GM23338 (cell line): ENCODE measurements at regions not wholly inside any gene's neighbourhood (a gene's known extent, or its start where the extent isn't known, plus 50 kb on each side); places are given as distances from the start of the nearest gene placed in this dataset.

ENCODE experiments used
- ATAC-seq: fragments of 200-7000 bp; cut with Tn5 transposase; 3 replicates; pipeline ENCODE4 v1.9.1; 2020
- DNase-seq: peaks from one replicate; pipeline ENCODE4 v3.0.0-alpha.2; 2015; ENCODE audit warnings: low spot score
- H2AFZ ChIP-seq: fragments of 200-600 bp; sonication (generic); 2 replicates; pipeline ENCODE4 v1.8.0; 2016; ENCODE audit warnings: antibody characterized with exemption, mild to moderate bottlenecking, moderate library complexity
- H3F3A ChIP-seq: fragments of 200-600 bp; sonication (generic); replicated peaks from 2 replicates; pipeline ENCODE4 v1.8.0; 2017; ENCODE audit warnings: antibody characterized with exemption, mixed run types, low read depth
- H3K27ac ChIP-seq: fragments of 200-600 bp; sonication (generic); 2 replicates; pipeline ENCODE4 v1.6.1; 2016; ENCODE audit warnings: low read depth
- H3K27me3 ChIP-seq: fragments of 200-600 bp; sonication (generic); 2 replicates; pipeline ENCODE4 v1.8.0; 2016; ENCODE audit warnings: mild to moderate bottlenecking, mixed run types, moderate library complexity; ENCODE audit not compliant: insufficient read depth
- H3K36me3 ChIP-seq: fragments of 200-600 bp; sonication (generic); 2 replicates; pipeline ENCODE4 v1.8.0; 2016; ENCODE audit warnings: mild to moderate bottlenecking; ENCODE audit not compliant: insufficient read depth
- H3K4me1 ChIP-seq: fragments of 200-600 bp; sonication (generic); 2 replicates; pipeline ENCODE4 v1.8.0; 2016; ENCODE audit warnings: mild to moderate bottlenecking, moderate library complexity; ENCODE audit not compliant: insufficient read depth
- H3K4me2 ChIP-seq: fragments of 200-600 bp; sonication (generic); 2 replicates; pipeline ENCODE4 v1.7.1; 2017; ENCODE audit warnings: mixed run types
- H3K4me3 ChIP-seq: fragments of 200-600 bp; sonication (generic); 2 replicates; pipeline ENCODE4 v1.6.1; 2016; ENCODE audit warnings: mixed run types
- H3K79me2 ChIP-seq: fragments of 200-600 bp; sonication (generic); replicated peaks from 2 replicates; pipeline ENCODE4 v1.8.0; 2017; ENCODE audit warnings: mild to moderate bottlenecking; ENCODE audit not compliant: insufficient read depth
- H3K9me2 ChIP-seq: fragments of 200-600 bp; sonication (generic); 2 replicates; pipeline ENCODE4 v1.8.0; 2017; ENCODE audit not compliant: insufficient read depth
- H4K20me1 ChIP-seq: fragments of 200-600 bp; sonication (generic); replicated peaks from 2 replicates; pipeline ENCODE4 v1.8.0; 2017; ENCODE audit warnings: mild to moderate bottlenecking; ENCODE audit not compliant: insufficient read depth
- H3K27ac Mint-ChIP-seq: 2 replicates; pipeline ENCODE4 v1.8.0; 2020; ENCODE audit warnings: inconsistent platforms, mild to moderate bottlenecking, moderate library complexity, mixed read lengths
- H3K27me3 Mint-ChIP-seq: 3 replicates; pipeline ENCODE4 v1.8.0; 2022; ENCODE audit warnings: low read depth, mild to moderate bottlenecking, moderate library complexity, mixed read lengths, inconsistent platforms; ENCODE audit not compliant: insufficient read depth, poor library complexity
- H3K36me3 Mint-ChIP-seq: 3 replicates; pipeline ENCODE4 v1.8.0; 2021; ENCODE audit warnings: low read depth, mild to moderate bottlenecking, inconsistent platforms, moderate library complexity, mixed read lengths
- H3K4me1 Mint-ChIP-seq: 3 replicates; pipeline ENCODE4 v1.8.0; 2020; ENCODE audit warnings: mild to moderate bottlenecking, inconsistent platforms, mixed read lengths
- H3K4me3 Mint-ChIP-seq: 3 replicates; pipeline ENCODE4 v1.8.0; 2021; ENCODE audit warnings: moderate library complexity, mild to moderate bottlenecking, inconsistent platforms, mixed read lengths
- H3K9me3 Mint-ChIP-seq: 3 replicates; pipeline ENCODE4 v1.8.0; 2020; ENCODE audit warnings: moderate library complexity, mild to moderate bottlenecking, inconsistent platforms, mixed read lengths
- CREB1 ChIP-seq: fragments of 250-450 bp; sonication (Bioruptor Pico); IDR thresholded peaks from 2 replicates; pipeline ENCODE4 v1.5.0; 2020; ENCODE audit warnings: low read depth, mild to moderate bottlenecking, moderate library complexity
- EZH2 ChIP-seq: fragments of 200-600 bp; sonication (generic); IDR thresholded peaks from one replicate; pipeline ENCODE4 v1.8.0; 2017; ENCODE audit warnings: antibody characterized with exemption, mild to moderate bottlenecking, low read depth; ENCODE audit not compliant: unreplicated experiment
- EZH2phosphoT487 ChIP-seq: fragments of 200-600 bp; sonication (generic); IDR thresholded peaks from one replicate; pipeline ENCODE4 v1.8.1; 2018; ENCODE audit warnings: antibody characterized with exemption; ENCODE audit not compliant: unreplicated experiment
- JUNB ChIP-seq: IDR thresholded peaks from one replicate; pipeline ENCODE4 v1.6.1; 2016; ENCODE audit warnings: antibody characterized with exemption; ENCODE audit not compliant: unreplicated experiment
- NANOG ChIP-seq: IDR thresholded peaks from 2 replicates; pipeline ENCODE4 v1.6.1; 2016; ENCODE audit warnings: antibody characterized with exemption, borderline replicate concordance
- POLR2AphosphoS5 ChIP-seq: IDR thresholded peaks from 2 replicates; pipeline ENCODE4 v1.6.1; 2016; ENCODE audit warnings: antibody characterized with exemption, low read depth
- STAT1 ChIP-seq: IDR thresholded peaks from one replicate; pipeline ENCODE4 v1.6.1; 2016; ENCODE audit warnings: antibody characterized with exemption; ENCODE audit not compliant: unreplicated experiment
- ZNF114 ChIP-seq: fragments of 250-450 bp; sonication (Bioruptor Pico); IDR thresholded peaks from 2 replicates; pipeline ENCODE4 v1.5.0; 2020; ENCODE audit warnings: mild to moderate bottlenecking, moderate library complexity
- ZNF331 ChIP-seq: fragments of 250-450 bp; sonication (Bioruptor Pico); IDR thresholded peaks from 2 replicates; pipeline ENCODE4 v1.5.0; 2020; ENCODE audit warnings: low read depth, mild to moderate bottlenecking, moderate library complexity
- TF ChIP-seq, protein P1 (sequence below), 2 experiments: fragments of 200-600 bp in 1 of 2; sonication (generic) in 1 of 2; conservative IDR thresholded peaks; 2 replicates each; pipeline versions ENCODE4 v1.5.1 to v1.6.1; 2016 to 2017; ENCODE audit warnings: antibody characterized with exemption in 2 of 2, low read depth in 2 of 2, mild to moderate bottlenecking in 2 of 2, moderate library complexity in 1 of 2
- TF ChIP-seq, protein P2 (sequence below): IDR thresholded peaks from 2 replicates; pipeline ENCODE4 v1.6.1; 2016; ENCODE audit warnings: antibody characterized with exemption
- TF ChIP-seq, protein P3 (sequence below): fragments of 250-450 bp; sonication (Bioruptor Pico); IDR thresholded peaks from 2 replicates; pipeline ENCODE4 v1.5.0; 2020; ENCODE audit warnings: mild to moderate bottlenecking, moderate library complexity

DNA sequence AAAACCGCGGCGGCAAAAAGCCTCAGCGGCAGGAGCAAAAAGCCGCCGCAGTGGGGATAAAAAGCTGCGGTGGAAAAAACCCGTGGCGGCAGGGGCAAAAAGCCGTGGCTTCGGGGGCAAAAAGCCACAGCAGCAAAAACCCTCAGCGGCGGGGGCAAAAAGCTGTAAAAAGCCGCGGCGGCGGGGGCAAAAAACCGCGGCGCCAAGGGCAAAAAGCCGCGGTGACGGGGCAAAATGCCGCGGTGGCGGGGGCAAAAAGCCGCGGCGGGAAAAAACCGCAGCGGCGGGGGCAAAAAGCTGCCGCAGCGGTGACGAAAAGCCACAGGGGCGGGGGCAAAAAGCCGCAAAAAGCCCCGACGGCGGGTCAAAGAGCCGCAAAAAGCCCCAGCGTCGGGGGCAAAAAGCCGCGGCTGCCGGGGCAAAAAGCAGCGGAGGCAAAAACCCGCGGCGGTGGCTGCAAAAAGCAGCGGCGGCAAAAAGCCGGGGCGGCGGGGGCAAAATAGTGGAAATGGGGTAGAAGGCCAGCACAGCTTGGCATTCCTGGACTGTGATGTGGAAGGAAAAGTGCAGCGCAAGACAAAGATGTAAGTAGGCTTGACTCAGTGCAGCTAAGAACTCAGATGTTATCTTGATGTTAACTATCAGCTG is 151.8 kb downstream of the ANKRD30BL start:
- Histone ChIP-seq H3K4me2 (peak overlapping the region; percentile 78), H3K4me3 (peak overlapping the region; percentile 64), H3K27ac (no peak overlapping the region), H4K20me1 (no peaks in the 10 kb centered on the region), H3K79me2 (no peaks in the 10 kb centered on the region), H3K4me1 (peaks cover 9% of the 10 kb centered on the region; the same call in 1 of the 2 replicates), H3K9me2 (no peaks in the 10 kb centered on the region), H3K27me3 (peaks cover 32% of the 10 kb centered on the region), H3K36me3 (no peaks in the 10 kb centered on the region), H3F3A (no peaks in the 10 kb centered on the region), H2AFZ (peak overlapping the region; percentile 95)
- Mint-ChIP-seq H3K4me1 (peaks cover 6% of the 10 kb centered on the region; the same call in 2 of the 3 replicates), H3K9me3 (no peaks in the 10 kb centered on the region; the same call in 2 of the 3 replicates), H3K27me3 (peaks cover 26% of the 10 kb centered on the region), H3K27ac (no peak overlapping the region), H3K4me3 (peak overlapping the region; percentile 82), H3K36me3 (no peaks in the 10 kb centered on the region)
- TF ChIP-seq, protein P1, sequence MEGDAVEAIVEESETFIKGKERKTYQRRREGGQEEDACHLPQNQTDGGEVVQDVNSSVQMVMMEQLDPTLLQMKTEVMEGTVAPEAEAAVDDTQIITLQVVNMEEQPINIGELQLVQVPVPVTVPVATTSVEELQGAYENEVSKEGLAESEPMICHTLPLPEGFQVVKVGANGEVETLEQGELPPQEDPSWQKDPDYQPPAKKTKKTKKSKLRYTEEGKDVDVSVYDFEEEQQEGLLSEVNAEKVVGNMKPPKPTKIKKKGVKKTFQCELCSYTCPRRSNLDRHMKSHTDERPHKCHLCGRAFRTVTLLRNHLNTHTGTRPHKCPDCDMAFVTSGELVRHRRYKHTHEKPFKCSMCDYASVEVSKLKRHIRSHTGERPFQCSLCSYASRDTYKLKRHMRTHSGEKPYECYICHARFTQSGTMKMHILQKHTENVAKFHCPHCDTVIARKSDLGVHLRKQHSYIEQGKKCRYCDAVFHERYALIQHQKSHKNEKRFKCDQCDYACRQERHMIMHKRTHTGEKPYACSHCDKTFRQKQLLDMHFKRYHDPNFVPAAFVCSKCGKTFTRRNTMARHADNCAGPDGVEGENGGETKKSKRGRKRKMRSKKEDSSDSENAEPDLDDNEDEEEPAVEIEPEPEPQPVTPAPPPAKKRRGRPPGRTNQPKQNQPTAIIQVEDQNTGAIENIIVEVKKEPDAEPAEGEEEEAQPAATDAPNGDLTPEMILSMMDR (conservative IDR thresholded peaks at IDR 0.05; ENCODE audit: low read depth in 2 of 2), result no peak
- TF ChIP-seq EZH2 (peak; percentile 65), CREB1 (peak; percentile 17; the same call in 1 of the 2 replicates), POLR2AphosphoS5 (no peak), NANOG (no peak)
- TF ChIP-seq, protein P2, sequence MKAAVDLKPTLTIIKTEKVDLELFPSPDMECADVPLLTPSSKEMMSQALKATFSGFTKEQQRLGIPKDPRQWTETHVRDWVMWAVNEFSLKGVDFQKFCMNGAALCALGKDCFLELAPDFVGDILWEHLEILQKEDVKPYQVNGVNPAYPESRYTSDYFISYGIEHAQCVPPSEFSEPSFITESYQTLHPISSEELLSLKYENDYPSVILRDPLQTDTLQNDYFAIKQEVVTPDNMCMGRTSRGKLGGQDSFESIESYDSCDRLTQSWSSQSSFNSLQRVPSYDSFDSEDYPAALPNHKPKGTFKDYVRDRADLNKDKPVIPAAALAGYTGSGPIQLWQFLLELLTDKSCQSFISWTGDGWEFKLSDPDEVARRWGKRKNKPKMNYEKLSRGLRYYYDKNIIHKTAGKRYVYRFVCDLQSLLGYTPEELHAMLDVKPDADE, result no peak
- ATAC-seq (no peak), DNase-seq (peak; percentile 47)

DNA sequence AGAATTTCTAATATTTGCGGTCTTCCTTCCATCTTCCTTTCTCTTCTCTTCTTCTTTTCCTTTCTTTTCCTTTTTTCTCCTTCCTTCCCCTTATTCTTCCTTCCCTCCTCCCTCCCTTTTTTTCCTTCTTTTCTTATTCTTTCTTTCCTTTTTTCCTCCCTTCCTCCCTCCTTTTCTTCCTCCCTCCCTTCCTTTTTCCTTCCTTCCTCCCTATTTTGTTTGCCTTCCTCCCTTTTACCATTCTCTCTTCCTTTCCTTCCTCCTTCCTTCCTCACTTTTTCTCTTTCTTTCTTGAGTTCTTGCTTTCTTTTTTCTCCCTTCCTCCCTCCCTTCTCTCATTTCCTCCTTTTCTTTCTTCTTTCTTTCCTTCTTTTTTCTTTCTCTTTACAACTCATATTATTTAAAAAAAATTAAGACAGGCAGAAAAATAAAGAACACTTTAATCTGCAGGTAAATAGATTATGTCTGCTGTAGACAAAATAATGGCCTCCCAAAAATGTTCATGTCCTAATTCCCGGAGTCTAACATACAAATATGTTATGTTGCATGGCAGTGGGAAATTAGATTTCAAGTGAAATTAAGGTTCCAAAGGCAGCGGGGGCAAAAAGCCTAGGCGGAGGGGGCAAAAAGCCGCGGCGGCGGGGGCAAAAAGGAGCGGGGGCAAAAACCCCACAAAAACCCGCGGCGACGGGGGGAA is 152.4 kb downstream of the ANKRD30BL start:
- H2AFZ ChIP-seq, result peak overlapping the region; percentile 95
- no peaks in the 10 kb centered on the region for H3F3A ChIP-seq
- H3K27ac ChIP-seq, result no peak overlapping the region
- Mint-ChIP-seq H3K27me3 (peaks cover 26% of the 10 kb centered on the region), H3K36me3 (no peaks in the 10 kb centered on the region), H3K4me3 (peak overlapping the region; percentile 82), H3K4me1 (peaks cover 6% of the 10 kb centered on the region; the same call in 2 of the 3 replicates), H3K9me3 (no peaks in the 10 kb centered on the region; the same call in 2 of the 3 replicates), H3K27ac (no peak overlapping the region)
- H3K79me2 ChIP-seq, result no peaks in the 10 kb centered on the region
- DNase-seq, result no peak
- no peak for ATAC-seq
- H3K4me2 ChIP-seq, result peak overlapping the region; percentile 78
- H3K36me3 ChIP-seq, result no peaks in the 10 kb centered on the region
- peak overlapping the region; percentile 64 for H3K4me3 ChIP-seq
- no peaks in the 10 kb centered on the region for H3K9me2 ChIP-seq
- H3K27me3 ChIP-seq, result peaks cover 32% of the 10 kb centered on the region
- no peaks in the 10 kb centered on the region for H4K20me1 ChIP-seq
- H3K4me1 ChIP-seq, result peaks cover 9% of the 10 kb centered on the region; the same call in 1 of the 2 replicates
- TF ChIP-seq JUNB (no peak), POLR2AphosphoS5 (no peak), STAT1 (no peak), ZNF331 (CRISPR knock-in tag) (no peak), EZH2phosphoT487 (no peak), EZH2 (no peak), CREB1 (no peak), ZNF114 (CRISPR knock-in tag) (no peak)
- TF ChIP-seq, protein P3, sequence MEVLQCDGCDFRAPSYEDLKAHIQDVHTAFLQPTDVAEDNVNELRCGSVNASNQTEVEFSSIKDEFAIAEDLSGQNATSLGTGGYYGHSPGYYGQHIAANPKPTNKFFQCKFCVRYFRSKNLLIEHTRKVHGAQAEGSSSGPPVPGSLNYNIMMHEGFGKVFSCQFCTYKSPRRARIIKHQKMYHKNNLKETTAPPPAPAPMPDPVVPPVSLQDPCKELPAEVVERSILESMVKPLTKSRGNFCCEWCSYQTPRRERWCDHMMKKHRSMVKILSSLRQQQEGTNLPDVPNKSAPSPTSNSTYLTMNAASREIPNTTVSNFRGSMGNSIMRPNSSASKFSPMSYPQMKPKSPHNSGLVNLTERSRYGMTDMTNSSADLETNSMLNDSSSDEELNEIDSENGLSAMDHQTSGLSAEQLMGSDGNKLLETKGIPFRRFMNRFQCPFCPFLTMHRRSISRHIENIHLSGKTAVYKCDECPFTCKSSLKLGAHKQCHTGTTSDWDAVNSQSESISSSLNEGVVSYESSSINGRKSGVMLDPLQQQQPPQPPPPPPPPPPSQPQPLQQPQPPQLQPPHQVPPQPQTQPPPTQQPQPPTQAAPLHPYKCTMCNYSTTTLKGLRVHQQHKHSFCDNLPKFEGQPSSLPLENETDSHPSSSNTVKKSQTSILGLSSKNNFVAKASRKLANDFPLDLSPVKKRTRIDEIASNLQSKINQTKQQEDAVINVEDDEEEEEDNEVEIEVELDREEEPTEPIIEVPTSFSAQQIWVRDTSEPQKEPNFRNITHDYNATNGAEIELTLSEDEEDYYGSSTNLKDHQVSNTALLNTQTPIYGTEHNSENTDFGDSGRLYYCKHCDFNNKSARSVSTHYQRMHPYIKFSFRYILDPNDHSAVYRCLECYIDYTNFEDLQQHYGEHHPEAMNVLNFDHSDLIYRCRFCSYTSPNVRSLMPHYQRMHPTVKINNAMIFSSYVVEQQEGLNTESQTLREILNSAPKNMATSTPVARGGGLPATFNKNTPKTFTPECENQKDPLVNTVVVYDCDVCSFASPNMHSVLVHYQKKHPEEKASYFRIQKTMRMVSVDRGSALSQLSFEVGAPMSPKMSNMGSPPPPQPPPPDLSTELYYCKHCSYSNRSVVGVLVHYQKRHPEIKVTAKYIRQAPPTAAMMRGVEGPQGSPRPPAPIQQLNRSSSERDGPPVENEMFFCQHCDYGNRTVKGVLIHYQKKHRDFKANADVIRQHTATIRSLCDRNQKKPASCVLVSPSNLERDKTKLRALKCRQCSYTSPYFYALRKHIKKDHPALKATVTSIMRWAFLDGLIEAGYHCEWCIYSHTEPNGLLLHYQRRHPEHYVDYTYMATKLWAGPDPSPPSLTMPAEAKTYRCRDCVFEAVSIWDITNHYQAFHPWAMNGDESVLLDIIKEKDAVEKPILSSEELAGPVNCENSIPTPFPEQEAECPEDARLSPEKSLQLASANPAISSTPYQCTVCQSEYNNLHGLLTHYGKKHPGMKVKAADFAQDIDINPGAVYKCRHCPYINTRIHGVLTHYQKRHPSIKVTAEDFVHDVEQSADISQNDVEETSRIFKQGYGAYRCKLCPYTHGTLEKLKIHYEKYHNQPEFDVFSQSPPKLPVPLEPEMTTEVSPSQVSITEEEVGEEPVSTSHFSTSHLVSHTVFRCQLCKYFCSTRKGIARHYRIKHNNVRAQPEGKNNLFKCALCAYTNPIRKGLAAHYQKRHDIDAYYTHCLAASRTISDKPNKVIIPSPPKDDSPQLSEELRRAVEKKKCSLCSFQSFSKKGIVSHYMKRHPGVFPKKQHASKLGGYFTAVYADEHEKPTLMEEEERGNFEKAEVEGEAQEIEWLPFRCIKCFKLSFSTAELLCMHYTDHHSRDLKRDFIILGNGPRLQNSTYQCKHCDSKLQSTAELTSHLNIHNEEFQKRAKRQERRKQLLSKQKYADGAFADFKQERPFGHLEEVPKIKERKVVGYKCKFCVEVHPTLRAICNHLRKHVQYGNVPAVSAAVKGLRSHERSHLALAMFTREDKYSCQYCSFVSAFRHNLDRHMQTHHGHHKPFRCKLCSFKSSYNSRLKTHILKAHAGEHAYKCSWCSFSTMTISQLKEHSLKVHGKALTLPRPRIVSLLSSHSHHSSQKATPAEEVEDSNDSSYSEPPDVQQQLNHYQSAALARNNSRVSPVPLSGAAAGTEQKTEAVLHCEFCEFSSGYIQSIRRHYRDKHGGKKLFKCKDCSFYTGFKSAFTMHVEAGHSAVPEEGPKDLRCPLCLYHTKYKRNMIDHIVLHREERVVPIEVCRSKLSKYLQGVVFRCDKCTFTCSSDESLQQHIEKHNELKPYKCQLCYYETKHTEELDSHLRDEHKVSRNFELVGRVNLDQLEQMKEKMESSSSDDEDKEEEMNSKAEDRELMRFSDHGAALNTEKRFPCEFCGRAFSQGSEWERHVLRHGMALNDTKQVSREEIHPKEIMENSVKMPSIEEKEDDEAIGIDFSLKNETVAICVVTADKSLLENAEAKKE, result no peak
